HCT116 (cell line): ENCODE measurements at regions not wholly inside any gene's neighbourhood (a gene's known extent, or its start where the extent isn't known, plus 50 kb on each side); places are given as distances from the start of the nearest gene placed in this dataset.

ENCODE experiments used
- ATAC-seq: fragments of 200-7000 bp; cut with Tn5 transposase; 2 replicates; pipeline ENCODE4 v1.9.1; 2020; ENCODE audit warnings: mild to moderate bottlenecking, moderate library complexity
- BruUV-seq: library from RNA; stranded (reverse); fragments of 400-500 nt; replicated peaks from 2 replicates; lab custom pipeline; 2021; lab: Mats Ljungman, UMichigan
- CTCF ChIA-PET: fragments of 300-600 bp; sonication (Branson Sonifier 250); formaldehyde crosslinking; loops from one replicate; lab custom pipeline; 2021; ENCODE audit warnings: antibody characterized with exemption; lab: Charles Lee
- POLR2A ChIA-PET: fragments of 300-600, 350-600 bp; sonication (Branson Sonifier 250); formaldehyde crosslinking; loops from one replicate; lab custom pipeline; 2021; ENCODE audit warnings: antibody characterized with exemption; lab: Charles Lee
- RAD21 ChIA-PET, 2 experiments: fragments of 300-600 bp; sonication (Branson Sonifier 250); formaldehyde crosslinking; loops; one replicate each; lab custom pipeline; 2023; ENCODE audit warnings: low total read pairs in 2 of 2; ENCODE audit not compliant: uncharacterized antibody in 2 of 2, unreplicated experiment in 2 of 2, low non-redundant PET in 1 of 2; lab: Charles Lee
- DNase-seq: peaks from one replicate; pipeline ENCODE4 v3.0.0-alpha.2; 2010; ENCODE audit warnings: low read depth, low spot score
- H2AFZ ChIP-seq: fragments of 200-600 bp; shearing (Covaris generic), sonication (generic); 2 replicates; pipeline ENCODE4 v1.6.1; 2017; ENCODE audit warnings: low read depth, mixed run types, mixed read lengths, antibody characterized with exemption, low read length; ENCODE audit not compliant: poor library complexity, severe bottlenecking
- H3K27ac ChIP-seq: 2 replicates; pipeline ENCODE4 v1.5.1; 2012; ENCODE audit warnings: low read depth, low read length
- H3K27me3 ChIP-seq: fragments of 200-600 bp; sonication (generic); 2 replicates; pipeline ENCODE4 v1.6.1; 2016; ENCODE audit warnings: mixed run types, low read length, mixed read lengths; ENCODE audit not compliant: insufficient read depth
- H3K36me3 ChIP-seq, 2 experiments: fragments of 200-500 bp in 1 of 2; fragments of 200-600 bp in 1 of 2; sonication (Bioruptor generic) in 1 of 2; sonication (generic) in 1 of 2; 2 replicates each; pipeline versions ENCODE4 v1.5.1 to v1.6.1; 2014 to 2016; ENCODE audit warnings: low read length in 2 of 2, inconsistent platforms in 1 of 2, mixed read lengths in 1 of 2, mixed run types in 1 of 2; ENCODE audit not compliant: insufficient read depth in 2 of 2, control insufficient read depth in 1 of 2
- H3K4me1 ChIP-seq, 2 experiments: fragments of 200-600 bp in 1 of 2; sonication (generic) in 1 of 2; 2 replicates each; pipeline versions ENCODE4 v1.5.1 to v1.6.1; 2012 to 2017; ENCODE audit warnings: low read length in 2 of 2, inconsistent platforms in 1 of 2, mild to moderate bottlenecking in 1 of 2, mixed read lengths in 1 of 2, mixed run types in 1 of 2, moderate library complexity in 1 of 2; ENCODE audit not compliant: insufficient read depth in 2 of 2, control insufficient read depth in 1 of 2
- H3K4me2 ChIP-seq: fragments of 200-600 bp; sonication (generic); 2 replicates; pipeline ENCODE4 v1.6.1; 2017; ENCODE audit warnings: mixed run types, low read length, mixed read lengths
- H3K4me3 ChIP-seq, 2 experiments: fragments of 200-600 bp in 1 of 2; sonication (generic) in 1 of 2; replicated peaks in 1 of 2; 2 replicates each; pipeline ENCODE4 v1.5.1; 2011 to 2016; ENCODE audit warnings: low read length in 2 of 2, control low read depth in 1 of 2, low read depth in 1 of 2, mild to moderate bottlenecking in 1 of 2, mixed read lengths in 1 of 2, mixed run types in 1 of 2
- H3K79me2 ChIP-seq: fragments of 200-600 bp; sonication (generic); 2 replicates; pipeline ENCODE4 v1.6.1; 2017; ENCODE audit warnings: mild to moderate bottlenecking, mixed run types, low read length, moderate library complexity, mixed read lengths; ENCODE audit not compliant: insufficient read depth
- H3K9ac ChIP-seq: fragments of 200-600 bp; sonication (generic); 2 replicates; pipeline ENCODE4 v1.6.1; 2016; ENCODE audit warnings: low read length, mixed read lengths
- H3K9me2 ChIP-seq: fragments of 200-600 bp; sonication (generic), shearing (Covaris generic); 2 replicates; pipeline ENCODE4 v1.6.1; 2017; ENCODE audit warnings: mixed run types, mild to moderate bottlenecking, moderate library complexity; ENCODE audit not compliant: insufficient read depth
- H3K9me3 ChIP-seq, 2 experiments: fragments of 200-500 bp in 1 of 2; fragments of 200-600 bp in 1 of 2; sonication (Bioruptor generic) in 1 of 2; sonication (generic) in 1 of 2; 2 replicates each; pipeline ENCODE4 v1.6.1; 2014 to 2017; ENCODE audit warnings: low read length in 2 of 2, mixed read lengths in 2 of 2, inconsistent platforms in 1 of 2, low read depth in 1 of 2, mild to moderate bottlenecking in 1 of 2, mixed run types in 1 of 2, moderate library complexity in 1 of 2; ENCODE audit not compliant: control insufficient read depth in 1 of 2, insufficient read depth in 1 of 2
- H4K20me1 ChIP-seq: fragments of 200-600 bp; sonication (generic), shearing (Covaris generic); 2 replicates; pipeline ENCODE4 v1.6.1; 2017; ENCODE audit warnings: mixed run types, mild to moderate bottlenecking, moderate library complexity; ENCODE audit not compliant: insufficient read depth
- ATF3 ChIP-seq: IDR thresholded peaks from 2 replicates; pipeline ENCODE4 v1.6.1; 2012
- CBX3 ChIP-seq: IDR thresholded peaks from 2 replicates; pipeline ENCODE4 v1.6.1; 2012; ENCODE audit warnings: low read depth
- CTCF ChIP-seq, 3 experiments: fragments of 200-600 bp in 1 of 3; sonication (generic) in 1 of 3; IDR thresholded peaks in 2 of 3; conservative IDR thresholded peaks in 1 of 3; 2 replicates each; pipeline ENCODE4 v1.5.1; 2012 to 2017; ENCODE audit warnings: low read depth in 2 of 3, low read length in 2 of 3, antibody characterized with exemption in 1 of 3, borderline replicate concordance in 1 of 3, control low read depth in 1 of 3, mild to moderate bottlenecking in 1 of 3, mixed read lengths in 1 of 3, mixed run types in 1 of 3, moderate library complexity in 1 of 3; ENCODE audit not compliant: insufficient read depth in 1 of 3
- EGR1 ChIP-seq: IDR thresholded peaks from 2 replicates; pipeline ENCODE4 v1.6.1; 2012; ENCODE audit warnings: low read depth
- EZH2phosphoT487 ChIP-seq: fragments of 200-600 bp; IDR thresholded peaks from 2 replicates; pipeline ENCODE4 v1.6.1; 2018; ENCODE audit warnings: antibody characterized with exemption, borderline replicate concordance
- FOSL1 ChIP-seq: IDR thresholded peaks from 2 replicates; pipeline ENCODE4 v1.6.1; 2012; ENCODE audit warnings: low read depth
- JUND ChIP-seq: IDR thresholded peaks from 2 replicates; pipeline ENCODE4 v1.6.1; 2012
- POLR2A ChIP-seq: IDR thresholded peaks from 2 replicates; pipeline ENCODE4 v1.7.0; 2011; ENCODE audit warnings: borderline replicate concordance; ENCODE audit not compliant: insufficient read depth, insufficient read length; ENCODE audit errors: extremely low read depth
- POLR2AphosphoS5 ChIP-seq: IDR thresholded peaks from 2 replicates; pipeline ENCODE4 v1.6.1; 2011; ENCODE audit warnings: mild to moderate bottlenecking, low read depth, low read length, moderate library complexity
- RAD21 ChIP-seq: IDR thresholded peaks from 2 replicates; pipeline ENCODE4 v1.6.1; 2012; ENCODE audit warnings: low read depth, mild to moderate bottlenecking
- REST ChIP-seq: IDR thresholded peaks from 2 replicates; pipeline ENCODE4 v1.6.1; 2012; ENCODE audit warnings: low read depth
- SP1 ChIP-seq: IDR thresholded peaks from 2 replicates; pipeline ENCODE4 v1.6.1; 2012; ENCODE audit warnings: low read depth
- YY1 ChIP-seq: IDR thresholded peaks from 2 replicates; pipeline ENCODE4 v1.6.1; 2011; ENCODE audit warnings: low read length, low read depth, moderate library complexity, mild to moderate bottlenecking; ENCODE audit not compliant: insufficient replicate concordance; ENCODE audit errors: extremely low read depth
- ZFX ChIP-seq: fragments of 450-650 bp; IDR thresholded peaks from 2 replicates; pipeline ENCODE4 v1.6.1; 2017
- ZNF274 ChIP-seq: fragments of 200-500 bp; sonication (Bioruptor generic); IDR thresholded peaks from 2 replicates; pipeline ENCODE4 v1.6.1; 2014; ENCODE audit warnings: mild to moderate bottlenecking, low read depth, low read length, inconsistent platforms
- intact Hi-C: fragments of 100-400 bp; cut with micrococcal nuclease; formaldehyde crosslinking; loops from 2 replicates; pipeline ENCODE4 v1.10.0; 2022

GRCh38 chrX:26008691-26009090 is 129.5 kb upstream of the MAGEB18 start (continued):
- TF ChIP-seq REST (no peak), ZFX (no peak), FOSL1 (no peak), JUND (no peak), CBX3 (no peak), SP1 (no peak), YY1 (no peak)

- no peak overlapping the region for H3K27ac ChIP-seq
- DNase-seq (no peak), ATAC-seq (no peak)
- no peaks in the 10 kb centered on the region for H3K9me2 ChIP-seq
- CTCF ChIA-PET = no interaction called here
- no peaks in the 10 kb centered on the region for H3K27me3 ChIP-seq
- H3K4me1 ChIP-seq = no peaks in the 10 kb centered on the region
- no TSS peak for BruUV-seq
- no peak overlapping the region for H3K4me3 ChIP-seq
- POLR2A ChIA-PET = no interaction called here
- no peaks in the 10 kb centered on the region for H3K9me3 ChIP-seq
- H2AFZ ChIP-seq = no peak overlapping the region
- RAD21 ChIA-PET = no interaction called here
- no peaks in the 10 kb centered on the region for H3K79me2 ChIP-seq
- intact Hi-C loops = no loop called here
- H3K36me3 ChIP-seq = no peaks in the 10 kb centered on the region
- no peak overlapping the region for H3K4me2 ChIP-seq
- no peaks in the 10 kb centered on the region for H4K20me1 ChIP-seq
- H3K9ac ChIP-seq = no peak overlapping the region
- TF ChIP-seq REST (no peak), EGR1 (no peak), POLR2AphosphoS5 (no peak), POLR2A (no peak), ATF3 (no peak), RAD21 (no peak), ZNF274 (no peak), EZH2phosphoT487 (no peak), CTCF (IDR thresholded peaks at IDR 0.05 in 2 of 3, conservative IDR thresholded peaks at IDR 0.05 in 1 of 3; ENCODE audit: borderline replicate concordance in 1 of 3, insufficient read depth in 1 of 3, low read depth in 2 of 3, low read length in 2 of 3) (no peak)
Measured at GRCh38 chrX:26019386-26019785, 118.8 kb upstream of the MAGEB18 start.
